ENCODE measurements at regions not wholly inside any gene's neighbourhood (a gene's known extent, or its start where the extent isn't known, plus 50 kb on each side); places are given as distances from the start of the nearest gene placed in this dataset.

GRCh38 chr15:70267879-70268278, 170.2 kb upstream of the TLE3 start:
- no peak for TF ChIP-seq EZH2 (IDR thresholded peaks at IDR 0.05)
- TF ChIP-seq CTCF (IDR thresholded peaks at IDR 0.05) = no peak
- TF ChIP-seq EZH2phosphoT487 (IDR thresholded peaks at IDR 0.05) = no peak
- no peaks in the 10 kb centered on the region for H3K36me3 Mint-ChIP-seq
- DNase-seq (ENCODE audit: low spot score) = no peak
- Histone ChIP-seq H3K27me3 (no peaks in the 10 kb centered on the region), H2AFZ (replicated peaks) (no peak overlapping the region), H3K4me3 (no peak overlapping the region), H3K4me1 (peaks cover 45% of the 10 kb centered on the region), H3K79me2 (ENCODE audit: low read depth) (no peaks in the 10 kb centered on the region), H3K27ac (no peak overlapping the region), H3K36me3 (no peaks in the 10 kb centered on the region), H3K9ac (no peak overlapping the region), H3K9me3 (ENCODE audit: low read depth) (no peaks in the 10 kb centered on the region), H4K20me1 (ENCODE audit: low read depth) (no peaks in the 10 kb centered on the region), H3K4me2 (no peak overlapping the region), H3F3A (ENCODE audit: low read depth) (peaks cover 10% of the 10 kb centered on the region)
- H3K4me3 Mint-ChIP-seq = peak overlapping the region; percentile 14
- peaks cover 2% of the 10 kb centered on the region for H3K9me3 Mint-ChIP-seq
- H3K4me1 Mint-ChIP-seq = peaks cover 96% of the 10 kb centered on the region
- peaks cover 25% of the 10 kb centered on the region for H3K27me3 Mint-ChIP-seq (ENCODE audit: insufficient read depth, low read depth)
- H3K27ac Mint-ChIP-seq = peak overlapping the region; percentile 35

- Histone ChIP-seq H3K4me3 (no peak overlapping the region), H3K27me3 (no peaks in the 10 kb centered on the region), H3F3A (ENCODE audit: low read depth) (peaks cover 10% of the 10 kb centered on the region), H4K20me1 (ENCODE audit: low read depth) (no peaks in the 10 kb centered on the region), H3K4me2 (no peak overlapping the region), H3K36me3 (no peaks in the 10 kb centered on the region), H2AFZ (replicated peaks) (no peak overlapping the region), H3K9ac (no peak overlapping the region), H3K27ac (no peak overlapping the region), H3K9me3 (ENCODE audit: low read depth) (no peaks in the 10 kb centered on the region), H3K4me1 (peaks cover 40% of the 10 kb centered on the region), H3K79me2 (ENCODE audit: low read depth) (no peaks in the 10 kb centered on the region)
- H3K4me3 Mint-ChIP-seq = peak overlapping the region; percentile 14
- H3K4me1 Mint-ChIP-seq = peaks cover 92% of the 10 kb centered on the region
- H3K27ac Mint-ChIP-seq = peak overlapping the region; percentile 35
- no peak for DNase-seq (ENCODE audit: low spot score)
- peaks cover 2% of the 10 kb centered on the region for H3K9me3 Mint-ChIP-seq
- no peaks in the 10 kb centered on the region for H3K36me3 Mint-ChIP-seq
- TF ChIP-seq EZH2phosphoT487 (IDR thresholded peaks at IDR 0.05) (no peak), EZH2 (IDR thresholded peaks at IDR 0.05) (no peak), CTCF (IDR thresholded peaks at IDR 0.05) (no peak)
- H3K27me3 Mint-ChIP-seq (ENCODE audit: insufficient read depth, low read depth) = peaks cover 21% of the 10 kb centered on the region
Measured at GRCh38 chr15:70267306-70267705, 169.6 kb upstream of the TLE3 start.

GRCh38 chr15:70266412-70267121, 168.8 kb upstream of the TLE3 start:
- TF ChIP-seq EZH2phosphoT487 (IDR thresholded peaks at IDR 0.05) (no peak), CTCF (IDR thresholded peaks at IDR 0.05) (no peak), EZH2 (IDR thresholded peaks at IDR 0.05) (no peak)
- no peak overlapping the region for H3K4me3 ChIP-seq
- no peaks in the 10 kb centered on the region for H3K79me2 ChIP-seq (ENCODE audit: low read depth)
- Mint-ChIP-seq H3K27ac (peak overlapping the region; percentile 67), H3K4me3 (peak overlapping the region; percentile 54), H3K4me1 (peaks cover 86% of the 10 kb centered on the region), H3K27me3 (ENCODE audit: insufficient read depth, low read depth) (peaks cover 26% of the 10 kb centered on the region), H3K36me3 (no peaks in the 10 kb centered on the region), H3K9me3 (peaks cover 2% of the 10 kb centered on the region)
- H3K36me3 ChIP-seq = no peaks in the 10 kb centered on the region
- peaks cover 10% of the 10 kb centered on the region for H3F3A ChIP-seq (ENCODE audit: low read depth)
- no peak overlapping the region for H3K4me2 ChIP-seq
- H2AFZ ChIP-seq (replicated peaks) = no peak overlapping the region
- no peaks in the 10 kb centered on the region for H3K27me3 ChIP-seq
- H4K20me1 ChIP-seq (ENCODE audit: low read depth) = no peaks in the 10 kb centered on the region
- no peak for DNase-seq (ENCODE audit: low spot score)
- no peak overlapping the region for H3K27ac ChIP-seq
- no peak overlapping the region for H3K9ac ChIP-seq
- H3K4me1 ChIP-seq = peaks cover 39% of the 10 kb centered on the region
- H3K9me3 ChIP-seq (ENCODE audit: low read depth) = no peaks in the 10 kb centered on the region
